ENCODE measurements at regions not wholly inside any gene's neighbourhood (a gene's known extent, or its start where the extent isn't known, plus 50 kb on each side); places are given as distances from the start of the nearest gene placed in this dataset.
"Not testable (repeated sequence)": the region's sequence is repeated elsewhere in the genome, so short reads cannot be mapped to it uniquely, and the experiment has no call there.

- TF ChIP-seq POLR2AphosphoS5, TAF1 (IDR thresholded peaks at IDR 0.05; ENCODE audit: low read depth, low read length): not testable (repeated sequence)
These were observed 57.3 kb upstream of the HS3ST3A1 start for GRCh38 chr17:13659051-13659450.
